A673 (cell line): ENCODE measurements at regions not wholly inside any gene's neighbourhood (a gene's known extent, or its start where the extent isn't known, plus 50 kb on each side); places are given as distances from the start of the nearest gene placed in this dataset.

Experiments used
- CTCF ChIP-seq: fragments of 300-800, 200-600 bp; sonication (generic); conservative IDR thresholded peaks from 2 replicates; pipeline ENCODE4 v1.5.1; 2017; ENCODE audit warnings: low read depth, mild to moderate bottlenecking, antibody characterized with exemption, low read length, moderate library complexity, mixed read lengths
- EZH2 ChIP-seq: fragments of 200-600 bp; sonication (generic); IDR thresholded peaks from 2 replicates; pipeline ENCODE4 v1.6.1; 2017; ENCODE audit warnings: borderline replicate concordance, low read depth, mild to moderate bottlenecking, mixed read lengths, antibody characterized with exemption, low read length; ENCODE audit not compliant: poor library complexity, severe bottlenecking

- TF ChIP-seq CTCF (no peak), EZH2 (no peak)
These were observed 402.3 kb upstream of the TGFBR2 start for GRCh38 chr3:30204126-30204525.
